ENCODE measurements at regions not wholly inside any gene's neighbourhood (a gene's known extent, or its start where the extent isn't known, plus 50 kb on each side); places are given as distances from the start of the nearest gene placed in this dataset.

- no TSS peak for BruUV-seq (replicated peaks)
- peaks cover 6% of the 10 kb centered on the region for H3K4me1 ChIP-seq (ENCODE audit: insufficient read depth, low read length, poor library complexity, severe bottlenecking)
- ChIA-PET POLR2A (ENCODE audit: low non-redundant PET) (no interaction called here), CTCF (interaction anchor here (0.6 kb wide), 1 partner anchor 106 kb away, joined by 3 read pairs; no protein-coding TSS in a partner anchor)
- no peaks in the 10 kb centered on the region for H3K27me3 ChIP-seq (replicated peaks; ENCODE audit: insufficient read depth, low read depth, low read length, poor library complexity)
- TF ChIP-seq, protein P1, sequence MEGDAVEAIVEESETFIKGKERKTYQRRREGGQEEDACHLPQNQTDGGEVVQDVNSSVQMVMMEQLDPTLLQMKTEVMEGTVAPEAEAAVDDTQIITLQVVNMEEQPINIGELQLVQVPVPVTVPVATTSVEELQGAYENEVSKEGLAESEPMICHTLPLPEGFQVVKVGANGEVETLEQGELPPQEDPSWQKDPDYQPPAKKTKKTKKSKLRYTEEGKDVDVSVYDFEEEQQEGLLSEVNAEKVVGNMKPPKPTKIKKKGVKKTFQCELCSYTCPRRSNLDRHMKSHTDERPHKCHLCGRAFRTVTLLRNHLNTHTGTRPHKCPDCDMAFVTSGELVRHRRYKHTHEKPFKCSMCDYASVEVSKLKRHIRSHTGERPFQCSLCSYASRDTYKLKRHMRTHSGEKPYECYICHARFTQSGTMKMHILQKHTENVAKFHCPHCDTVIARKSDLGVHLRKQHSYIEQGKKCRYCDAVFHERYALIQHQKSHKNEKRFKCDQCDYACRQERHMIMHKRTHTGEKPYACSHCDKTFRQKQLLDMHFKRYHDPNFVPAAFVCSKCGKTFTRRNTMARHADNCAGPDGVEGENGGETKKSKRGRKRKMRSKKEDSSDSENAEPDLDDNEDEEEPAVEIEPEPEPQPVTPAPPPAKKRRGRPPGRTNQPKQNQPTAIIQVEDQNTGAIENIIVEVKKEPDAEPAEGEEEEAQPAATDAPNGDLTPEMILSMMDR (conservative IDR thresholded peaks at IDR 0.05; ENCODE audit: low read depth, low read length): peak; percentile 70
- TF ChIP-seq EZH2 (IDR thresholded peaks at IDR 0.05; ENCODE audit: borderline replicate concordance, low read depth, low read length, poor library complexity, severe bottlenecking): no peak
- H3K27ac ChIP-seq (ENCODE audit: low read depth, low read length, poor library complexity, severe bottlenecking): no peak overlapping the region
- H3K4me3 ChIP-seq (ENCODE audit: low read depth, low read length, poor library complexity, severe bottlenecking): no peak overlapping the region
- no peaks in the 10 kb centered on the region for H3K9me3 ChIP-seq (ENCODE audit: low read depth, low read length, poor library complexity, severe bottlenecking)
- intact Hi-C loops (cut with micrococcal nuclease; ENCODE audit: unreplicated experiment): loop anchor here (5.0 kb wide), 1 partner anchor 731 kb away; no protein-coding TSS in a partner anchor
- DNase-seq (ENCODE audit: low spot score): peak; percentile 65
- H3K36me3 ChIP-seq (ENCODE audit: insufficient read depth, low read length, poor library complexity, severe bottlenecking): no peaks in the 10 kb centered on the region
Observed at GRCh38 chr4:83771113-83771705, 235.3 kb downstream of the GPAT3 start.

DNA sequence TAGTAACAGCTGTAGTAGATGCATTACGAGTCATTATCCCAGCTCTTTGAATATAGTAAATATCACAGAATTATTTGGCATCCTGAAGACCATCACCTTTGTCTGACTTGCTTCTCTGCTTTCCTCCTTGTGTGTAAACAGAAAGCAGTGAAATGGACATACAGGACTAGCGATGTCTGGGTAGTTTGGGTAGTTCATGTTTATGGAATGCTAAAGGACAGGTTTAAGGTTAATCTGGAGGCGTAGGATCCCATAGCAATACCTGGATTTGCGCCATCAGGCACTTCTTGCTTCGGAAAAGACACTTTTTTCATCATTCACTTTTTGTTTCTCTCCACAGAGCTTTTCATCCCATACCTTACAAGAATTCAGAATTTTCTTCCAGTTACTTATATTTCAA lies 232.2 kb downstream of the GPAT3 start:
- ChIA-PET CTCF (no interaction called here), POLR2A (ENCODE audit: low non-redundant PET) (no interaction called here)
- intact Hi-C loops (cut with micrococcal nuclease; ENCODE audit: unreplicated experiment): no loop called here
- Histone ChIP-seq H3K27ac (ENCODE audit: low read depth, low read length, poor library complexity, severe bottlenecking) (no peak overlapping the region), H3K9me3 (ENCODE audit: low read depth, low read length, poor library complexity, severe bottlenecking) (no peaks in the 10 kb centered on the region), H3K27me3 (replicated peaks; ENCODE audit: insufficient read depth, low read depth, low read length, poor library complexity) (no peaks in the 10 kb centered on the region), H3K4me1 (ENCODE audit: insufficient read depth, low read length, poor library complexity, severe bottlenecking) (peaks cover 6% of the 10 kb centered on the region), H3K36me3 (ENCODE audit: insufficient read depth, low read length, poor library complexity, severe bottlenecking) (no peaks in the 10 kb centered on the region), H3K4me3 (ENCODE audit: low read depth, low read length, poor library complexity, severe bottlenecking) (no peak overlapping the region)
- BruUV-seq (replicated peaks): no TSS peak
- TF ChIP-seq EZH2 (IDR thresholded peaks at IDR 0.05; ENCODE audit: borderline replicate concordance, low read depth, low read length, poor library complexity, severe bottlenecking): no peak
- TF ChIP-seq, protein P1 (conservative IDR thresholded peaks at IDR 0.05; ENCODE audit: low read depth, low read length): no peak
- no peak for DNase-seq (ENCODE audit: low spot score)

- intact Hi-C loops (cut with micrococcal nuclease; ENCODE audit: unreplicated experiment): no loop called here
- no peak for DNase-seq (ENCODE audit: low spot score)
- ChIA-PET POLR2A (ENCODE audit: low non-redundant PET) (no interaction called here), CTCF (no interaction called here)
- H3K4me1 ChIP-seq (ENCODE audit: insufficient read depth, low read length, poor library complexity, severe bottlenecking): peaks cover 6% of the 10 kb centered on the region
- H3K4me3 ChIP-seq (ENCODE audit: low read depth, low read length, poor library complexity, severe bottlenecking): no peak overlapping the region
- no peaks in the 10 kb centered on the region for H3K36me3 ChIP-seq (ENCODE audit: insufficient read depth, low read length, poor library complexity, severe bottlenecking)
- H3K27me3 ChIP-seq (replicated peaks; ENCODE audit: insufficient read depth, low read depth, low read length, poor library complexity): no peaks in the 10 kb centered on the region
- BruUV-seq (replicated peaks): no TSS peak
- TF ChIP-seq, protein P1 (conservative IDR thresholded peaks at IDR 0.05; ENCODE audit: low read depth, low read length): no peak
- no peak for TF ChIP-seq EZH2 (IDR thresholded peaks at IDR 0.05; ENCODE audit: borderline replicate concordance, low read depth, low read length, poor library complexity, severe bottlenecking)
- no peak overlapping the region for H3K27ac ChIP-seq (ENCODE audit: low read depth, low read length, poor library complexity, severe bottlenecking)
- no peaks in the 10 kb centered on the region for H3K9me3 ChIP-seq (ENCODE audit: low read depth, low read length, poor library complexity, severe bottlenecking)
Observed at GRCh38 chr4:83767067-83767466, 231.2 kb downstream of the GPAT3 start.
